A673 (cell line): ENCODE measurements at regions not wholly inside any gene's neighbourhood (a gene's known extent, or its start where the extent isn't known, plus 50 kb on each side); places are given as distances from the start of the nearest gene placed in this dataset.

Experiments used
- CTCF ChIP-seq: fragments of 300-800, 200-600 bp; sonication (generic); conservative IDR thresholded peaks from 2 replicates; pipeline ENCODE4 v1.5.1; 2017; ENCODE audit warnings: low read depth, mild to moderate bottlenecking, antibody characterized with exemption, low read length, moderate library complexity, mixed read lengths
- EZH2 ChIP-seq: fragments of 200-600 bp; sonication (generic); IDR thresholded peaks from 2 replicates; pipeline ENCODE4 v1.6.1; 2017; ENCODE audit warnings: borderline replicate concordance, low read depth, mild to moderate bottlenecking, mixed read lengths, antibody characterized with exemption, low read length; ENCODE audit not compliant: poor library complexity, severe bottlenecking

- no peak for TF ChIP-seq CTCF
- TF ChIP-seq EZH2 = no peak
Observed at GRCh38 chr9:7523426-7524043, 276.0 kb downstream of the DMAC1 start.
